ENCODE measurements at regions not wholly inside any gene's neighbourhood (a gene's known extent, or its start where the extent isn't known, plus 50 kb on each side); places are given as distances from the start of the nearest gene placed in this dataset.

GRCh38 chr11:114989536-114989935 is 311.2 kb downstream of the NXPE2 start:
- H3K9me3 ChIP-seq = no peaks in the 10 kb centered on the region
- no peaks in the 10 kb centered on the region for H3K36me3 ChIP-seq
- TF ChIP-seq CTCF (IDR thresholded peaks at IDR 0.05) = no peak
- intact Hi-C loops (cut with DNase I) = no loop called here
- 72 to 74% methylated on average over 9 of the region's 9 CpGs for WGBS, 2 donors
- no peak overlapping the region for H3K27ac ChIP-seq
- ATAC-seq = no peak
- H3K27me3 ChIP-seq = no peaks in the 10 kb centered on the region
- DNase-seq = no peak
- no peaks in the 10 kb centered on the region for H3K4me1 ChIP-seq
- H3K4me3 ChIP-seq = no peak overlapping the region

- H3K27me3 ChIP-seq = no peaks in the 10 kb centered on the region
- no peaks in the 10 kb centered on the region for H3K36me3 ChIP-seq
- no peak overlapping the region for H3K27ac ChIP-seq
- ATAC-seq = no peak
- H3K9me3 ChIP-seq = peaks cover 0 to 8% (median 0%) of the 10 kb centered on the region in 11 donors
- intact Hi-C loops (cut with DNase I) = no loop called here
- no peak overlapping the region for H3K4me3 ChIP-seq
- no peaks in the 10 kb centered on the region for H3K4me1 ChIP-seq
- no peak for TF ChIP-seq CTCF (IDR thresholded peaks at IDR 0.05)
- DNase-seq = no peak
- WGBS, 2 donors = 90% methylated on average over 2 of the region's 2 CpGs
These were observed 327.3 kb downstream of the NXPE2 start for GRCh38 chr11:115005663-115006062.

GRCh38 chr11:115007851-115008250 is 329.5 kb downstream of the NXPE2 start:
- ATAC-seq = no peak

GRCh38 chr11:115008799-115009198 is 330.5 kb downstream of the NXPE2 start:
- 53 to 62% methylated on average over 6 of the region's 6 CpGs for WGBS, 2 donors
- no peaks in the 10 kb centered on the region for H3K36me3 ChIP-seq
- H3K4me3 ChIP-seq = no peak overlapping the region
- H3K4me1 ChIP-seq = no peaks in the 10 kb centered on the region
- TF ChIP-seq CTCF (IDR thresholded peaks at IDR 0.05) = no peak
- no peak overlapping the region for H3K27ac ChIP-seq
- intact Hi-C loops (cut with DNase I) = no loop called here
- no peaks in the 10 kb centered on the region for H3K27me3 ChIP-seq
- peaks cover 0 to 3% (median 0%) of the 10 kb centered on the region in 11 donors for H3K9me3 ChIP-seq
- no peak for DNase-seq
- ATAC-seq = no peak

More at GRCh38 chr11:115007851-115008250, 329.5 kb downstream of the NXPE2 start:
- 53 to 84% methylated on average over 2 of the region's 2 CpGs for WGBS, 2 donors
- peaks cover 0 to 8% (median 0%) of the 10 kb centered on the region in 11 donors for H3K9me3 ChIP-seq
- H3K27me3 ChIP-seq = no peaks in the 10 kb centered on the region
- H3K36me3 ChIP-seq = no peaks in the 10 kb centered on the region
- DNase-seq = no peak
- no peaks in the 10 kb centered on the region for H3K4me1 ChIP-seq
- H3K4me3 ChIP-seq = no peak overlapping the region
- TF ChIP-seq CTCF (IDR thresholded peaks at IDR 0.05) = no peak
- intact Hi-C loops (cut with DNase I) = no loop called here
- no peak overlapping the region for H3K27ac ChIP-seq

GRCh38 chr11:115017529-115017928 is 339.2 kb downstream of the NXPE2 start:
- DNase-seq (no peak), ATAC-seq (no peak)
- Histone ChIP-seq H3K27me3 (no peaks in the 10 kb centered on the region), H3K9me3 (peaks cover 0 to 43% (median 20%) of the 10 kb centered on the region in 11 donors), H3K27ac (no peak overlapping the region), H3K4me1 (no peaks in the 10 kb centered on the region), H3K36me3 (no peaks in the 10 kb centered on the region), H3K4me3 (no peak overlapping the region)
- intact Hi-C loops (cut with DNase I) = no loop called here
- no peak for TF ChIP-seq CTCF (IDR thresholded peaks at IDR 0.05)

Measured in heart right ventricle (tissue), 16 donors.